DMS114 treated with DMSO at 0.1 percent for 48 hours (cell line): ENCODE measurements at regions not wholly inside any gene's neighbourhood (a gene's known extent, or its start where the extent isn't known, plus 50 kb on each side); places are given as distances from the start of the nearest gene placed in this dataset.
A peak's percentile ranks its signal among the peaks of the same experiment; 100 is the strongest.
"Not testable (repeated sequence)": the region's sequence is repeated elsewhere in the genome, so short reads cannot be mapped to it uniquely, and the experiment has no call there.

Experiments used
- DNase-seq: peaks from one replicate; lab custom pipeline; 2025; ENCODE audit not compliant: unreplicated experiment; lab: John Stamatoyannopoulos, UW

- DNase-seq, result no peak
Measured at GRCh38 chr18:67143028-67143427, 373.5 kb downstream of the DSEL start.

DNA sequence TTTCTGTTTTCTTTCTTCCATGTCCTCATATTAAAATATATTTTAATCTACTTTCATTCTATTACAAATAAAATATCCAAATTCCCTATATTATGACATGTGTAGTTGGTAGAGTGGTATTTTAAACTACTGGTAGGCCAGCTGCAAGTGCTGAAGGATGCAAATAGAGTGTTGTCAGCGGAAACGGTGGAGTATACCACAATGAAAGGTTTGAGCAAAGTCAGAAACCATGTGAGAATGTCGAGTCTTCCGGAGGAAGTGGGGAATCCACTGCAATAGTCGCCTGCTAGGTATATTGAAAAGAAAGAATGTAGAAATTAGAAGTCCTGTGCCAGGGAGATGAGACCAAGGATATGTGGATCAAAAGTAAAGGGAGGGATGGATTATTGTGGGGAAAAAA, 373.9 kb downstream of the DSEL start:
- DNase-seq, result no peak

DNA sequence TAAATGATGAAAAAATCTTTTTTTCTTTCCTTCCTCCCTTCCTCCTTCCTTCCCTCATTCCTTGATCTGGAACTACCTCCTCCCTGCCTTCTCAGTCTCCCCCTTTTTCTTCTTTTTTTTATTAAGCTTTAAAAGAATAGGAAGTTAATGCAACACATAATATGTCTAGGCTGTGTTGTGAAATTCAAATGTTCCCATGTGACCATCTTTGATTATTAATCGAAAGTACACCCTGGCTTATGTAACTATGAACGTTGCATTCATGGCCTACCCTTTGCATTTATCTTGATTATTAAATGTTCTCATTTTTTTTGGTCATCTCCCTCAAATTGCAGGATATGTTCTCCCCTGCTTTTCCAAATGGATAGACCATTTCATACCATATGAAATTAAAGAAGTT, 376.0 kb downstream of the DSEL start:
- DNase-seq, result no peak

GRCh38 chr18:67139899-67140298, 376.6 kb downstream of the DSEL start:
- no peak for DNase-seq

DNA sequence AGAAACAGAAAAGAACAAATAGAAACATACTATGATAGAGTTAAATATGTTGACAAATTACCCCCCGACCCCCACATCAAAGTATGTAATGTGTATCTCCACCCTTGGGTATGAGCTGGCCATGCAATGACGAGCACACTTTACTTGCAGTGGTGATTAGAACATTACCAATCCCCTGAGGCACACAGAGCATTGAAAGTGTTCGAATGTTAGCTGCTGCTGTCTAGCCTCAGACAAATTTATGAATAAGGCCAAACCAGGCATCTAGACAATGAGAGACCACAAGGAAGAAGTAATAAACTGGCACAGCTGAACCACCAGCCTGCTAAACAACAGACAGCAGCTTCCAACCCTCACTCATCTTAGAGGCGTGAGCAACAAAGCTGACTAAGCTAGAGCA, 380.5 kb downstream of the DSEL start:
- no peak for DNase-seq

GRCh38 chr18:67134911-67135310, 381.6 kb downstream of the DSEL start:
- DNase-seq, result no peak

- DNase-seq, result no peak
Measured at GRCh38 chr18:67133669-67134068, 382.9 kb downstream of the DSEL start.

GRCh38 chr18:67132919-67133318, 383.6 kb downstream of the DSEL start:
- no peak for DNase-seq

DNA sequence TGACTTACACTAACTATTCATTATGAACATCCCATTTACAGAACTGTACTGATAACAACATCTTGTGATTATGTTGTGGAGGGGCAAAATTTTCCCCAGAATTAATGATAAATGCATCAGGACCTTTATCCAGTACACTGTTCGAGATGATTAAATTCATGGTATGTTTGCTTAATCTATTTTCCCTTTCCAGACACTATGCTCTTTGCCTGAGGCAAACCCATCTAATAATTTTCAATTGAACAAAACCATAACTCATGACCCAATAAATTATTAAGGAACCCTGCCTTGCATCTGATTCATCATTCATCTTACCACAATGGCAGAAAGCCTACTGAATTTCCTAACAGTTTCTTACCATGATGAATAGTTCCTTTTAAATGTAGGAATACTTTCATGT, 385.0 kb downstream of the DSEL start:
- no peak for DNase-seq

DNA sequence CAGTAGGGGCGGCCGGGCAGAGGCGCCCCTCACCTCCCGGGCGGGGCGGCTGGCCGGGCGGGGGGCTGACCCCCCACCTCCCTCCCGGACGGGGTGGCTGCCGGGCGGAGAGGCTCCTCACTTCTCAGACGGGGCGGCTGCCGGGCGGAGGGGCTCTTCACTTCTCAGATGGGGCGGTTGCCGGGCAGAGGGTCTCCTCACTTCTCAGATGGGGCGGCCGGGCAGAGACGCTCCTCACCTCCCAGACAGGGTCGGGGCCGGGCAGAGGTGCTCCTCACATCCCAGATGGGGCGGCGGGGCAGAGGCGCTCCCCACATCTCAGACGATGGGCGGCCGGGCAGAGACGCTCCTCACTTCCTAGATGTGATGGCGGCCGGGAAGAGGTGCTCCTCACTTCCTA, 389.8 kb downstream of the DSEL start:
- not testable (repeated sequence) for DNase-seq

GRCh38 chr18:67123901-67124300, 392.6 kb downstream of the DSEL start:
- no peak for DNase-seq

DNA sequence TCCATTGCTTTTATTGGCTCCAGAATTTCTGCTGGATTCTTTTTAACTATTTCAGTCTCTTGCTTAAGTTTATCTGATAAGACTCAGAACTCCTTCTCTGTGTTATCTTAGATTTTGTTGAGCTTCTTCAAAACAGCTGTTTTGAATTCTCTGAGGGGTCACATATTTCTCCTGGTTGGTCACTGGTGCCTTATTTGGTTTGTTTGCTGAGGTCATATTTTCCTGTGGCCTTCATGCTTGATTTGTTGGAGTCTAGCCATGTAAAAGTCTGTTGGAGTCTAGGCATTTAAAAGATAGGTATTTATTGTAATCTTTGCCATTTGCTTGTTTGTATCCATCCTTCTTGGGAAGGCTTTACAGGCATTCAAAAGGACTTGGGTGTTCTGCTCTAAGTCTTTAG, 398.7 kb downstream of the DSEL start:
- DNase-seq, result no peak

DNA sequence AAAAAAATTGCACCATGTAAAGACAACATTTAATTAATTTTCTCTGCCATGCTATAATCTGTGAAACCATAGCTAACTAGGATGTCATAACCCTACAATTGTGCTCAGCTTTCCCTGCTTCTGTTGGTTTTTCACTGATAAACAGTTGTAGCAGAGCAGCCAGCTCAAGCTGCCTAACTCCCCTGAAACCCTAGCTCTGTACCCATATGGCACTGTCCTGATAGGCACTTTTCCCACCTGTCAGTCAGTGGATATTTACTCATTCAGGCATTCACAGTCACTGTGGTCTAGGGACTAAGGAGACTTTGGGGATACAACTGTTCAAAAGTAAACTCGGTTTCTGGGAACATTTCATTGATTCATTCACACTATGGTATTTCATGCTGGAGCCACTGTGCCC, 407.0 kb downstream of the DSEL start:
- DNase-seq, result no peak

- no peak for DNase-seq
Measured at GRCh38 chr18:67108894-67109293, 407.6 kb downstream of the DSEL start.

DNA sequence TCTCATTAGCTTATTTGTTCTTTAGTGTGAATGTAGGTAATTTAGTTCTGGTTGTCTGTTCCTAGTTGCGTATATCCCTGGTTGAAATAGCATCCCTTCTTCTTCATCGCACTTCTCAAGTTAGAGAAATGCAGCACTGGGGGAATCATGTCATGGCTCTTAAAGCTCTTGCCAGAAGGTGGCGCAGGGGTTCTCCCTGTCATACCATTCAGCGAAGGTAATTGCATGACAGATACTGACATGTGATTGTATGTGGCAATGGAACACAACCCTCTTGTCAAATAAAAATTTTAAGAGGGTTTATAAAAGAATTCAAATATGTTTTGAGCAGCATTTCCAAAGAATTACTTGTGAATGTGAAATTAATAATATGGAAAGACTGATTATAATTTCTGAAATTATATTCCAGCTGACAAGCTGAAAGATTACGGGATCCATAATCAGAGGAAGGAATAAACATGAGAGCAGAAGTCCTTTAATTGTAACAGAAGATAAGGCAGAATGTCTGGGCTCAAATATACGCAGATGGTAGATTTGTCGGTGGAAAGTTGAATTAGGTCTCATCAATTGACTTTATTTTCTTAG, 411.7 kb downstream of the DSEL start:
- peak; percentile 27 for DNase-seq

DNA sequence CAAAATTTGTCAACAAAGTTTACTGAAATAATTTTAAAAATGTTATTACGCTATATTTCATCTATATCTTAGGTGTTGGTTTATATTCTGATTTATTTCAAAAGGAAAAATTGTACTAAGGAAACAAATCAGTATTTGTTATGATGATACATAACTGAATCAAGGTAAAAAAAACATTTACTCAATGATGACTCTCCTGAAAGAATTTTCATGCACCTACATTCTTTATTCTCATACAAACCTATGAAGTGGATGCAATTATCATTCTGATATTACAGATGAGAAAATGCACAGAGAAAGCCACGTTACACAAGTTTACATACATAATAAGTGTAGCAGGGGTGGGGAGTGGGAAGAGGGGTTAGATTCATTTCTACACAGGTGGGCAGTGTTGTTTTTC, 422.4 kb downstream of the DSEL start:
- DNase-seq, result no peak

- DNase-seq, result no peak
Measured at GRCh38 chr18:67092141-67092540, 424.4 kb downstream of the DSEL start.

- DNase-seq, result no peak
Measured at GRCh38 chr18:67081482-67082211, 434.9 kb downstream of the DSEL start.

DNA sequence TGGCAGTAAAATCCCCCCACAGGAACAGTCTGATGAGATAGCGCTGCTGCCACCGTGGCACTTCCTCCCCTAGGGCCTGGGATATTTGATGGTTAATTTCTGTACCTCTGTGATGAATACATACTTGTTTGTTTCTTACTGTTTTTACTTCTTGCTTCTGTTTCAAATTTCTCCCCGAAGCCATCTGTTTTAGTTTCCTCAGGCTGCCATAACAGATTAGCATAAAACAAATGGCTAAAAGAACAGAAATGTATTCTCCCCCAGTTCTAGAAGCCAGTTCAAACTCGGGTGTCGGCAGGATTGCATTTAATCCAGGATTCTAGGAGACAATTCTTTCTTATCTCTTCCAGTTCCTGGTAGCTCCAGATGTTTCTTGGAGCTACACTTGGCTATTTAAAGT, 435.9 kb downstream of the DSEL start:
- no peak for DNase-seq

GRCh38 chr18:67074309-67074708, 442.2 kb downstream of the DSEL start:
- DNase-seq, result no peak

DNA sequence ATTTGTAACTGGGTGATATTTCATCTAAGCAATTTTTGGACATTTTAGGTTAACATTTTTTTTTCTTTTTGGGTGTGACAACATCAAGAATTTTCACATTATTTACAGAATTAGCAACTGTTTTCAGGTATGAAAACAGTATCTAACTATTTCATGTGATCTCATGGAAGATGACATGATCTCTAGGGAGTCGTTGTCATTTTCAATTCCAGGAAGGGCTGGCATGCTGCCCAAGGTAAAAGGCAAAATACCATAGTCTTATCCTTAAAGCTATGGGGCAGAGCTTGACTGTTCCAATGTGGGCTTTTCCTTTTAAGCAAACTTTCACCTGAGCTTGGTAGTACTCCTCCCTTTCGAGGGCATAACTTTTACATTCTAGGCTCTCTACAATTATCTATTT, 443.7 kb downstream of the DSEL start:
- no peak for DNase-seq

DNA sequence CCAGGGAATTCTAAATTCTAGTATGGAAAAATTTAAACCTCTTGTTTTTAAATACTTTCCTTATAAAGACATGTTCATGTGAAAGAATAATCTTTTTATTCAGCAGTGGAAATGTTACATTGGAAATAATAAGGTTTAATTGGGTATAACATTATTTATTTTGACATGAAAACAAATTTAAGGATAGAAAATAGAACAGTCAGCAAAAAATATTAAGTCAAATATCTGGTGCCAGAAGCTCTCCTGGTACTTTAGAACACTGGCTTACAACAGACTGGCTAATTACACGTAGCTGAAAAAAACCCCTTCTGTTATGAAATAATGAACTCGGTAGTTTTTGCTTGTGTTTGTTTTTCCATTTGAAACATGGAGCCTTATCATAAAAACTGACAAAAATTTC, 447.9 kb downstream of the DSEL start:
- no peak for DNase-seq

DNA sequence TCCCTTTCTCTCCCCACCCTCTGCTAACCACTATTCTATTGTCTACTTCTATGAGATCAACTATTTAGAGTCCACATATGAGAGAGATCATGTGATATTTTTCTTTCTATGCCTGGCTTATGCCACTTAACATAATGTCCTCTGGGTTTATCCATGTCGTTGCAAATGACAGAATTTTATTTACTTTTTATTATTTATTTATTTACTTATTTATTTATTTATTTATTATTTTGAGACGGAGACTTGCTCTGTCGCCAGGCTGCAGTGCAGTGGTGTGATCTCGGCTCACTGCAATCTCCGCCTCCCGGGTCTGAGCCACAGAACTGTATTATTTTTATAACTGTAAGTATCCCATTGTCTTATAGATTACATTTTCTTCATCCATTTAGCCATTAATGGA, 443.4 kb upstream of the CDH19 start:
- DNase-seq, result no peak
